Esophagus muscularis mucosa (tissue), 4 donors: ENCODE measurements at regions not wholly inside any gene's neighbourhood (a gene's known extent, or its start where the extent isn't known, plus 50 kb on each side); places are given as distances from the start of the nearest gene placed in this dataset.

Experiments
- EP300 ChIP-seq: sonication (generic); formaldehyde crosslinking; IDR thresholded peaks from one replicate; pipeline ENCODE4 v1.6.1; 2017; ENCODE audit warnings: antibody characterized with exemption
- POLR2AphosphoS5 ChIP-seq, 2 donors: sonication (generic); formaldehyde crosslinking; IDR thresholded peaks; one replicate each; pipeline ENCODE4 v1.6.1; 2017; ENCODE audit warnings: antibody characterized with exemption in 2 of 2
- TF ChIP-seq, protein P1 (sequence below), 3 experiments: fragments of 200-600 bp in 2 of 3; fragments of 450-650 bp in 1 of 3; sonication (generic) in 2 of 3; IDR thresholded peaks; one replicate each; pipeline ENCODE4 v1.5.1; 2017 to 2019; ENCODE audit warnings: antibody characterized with exemption in 3 of 3, mild to moderate bottlenecking in 2 of 3, moderate library complexity in 1 of 3

DNA sequence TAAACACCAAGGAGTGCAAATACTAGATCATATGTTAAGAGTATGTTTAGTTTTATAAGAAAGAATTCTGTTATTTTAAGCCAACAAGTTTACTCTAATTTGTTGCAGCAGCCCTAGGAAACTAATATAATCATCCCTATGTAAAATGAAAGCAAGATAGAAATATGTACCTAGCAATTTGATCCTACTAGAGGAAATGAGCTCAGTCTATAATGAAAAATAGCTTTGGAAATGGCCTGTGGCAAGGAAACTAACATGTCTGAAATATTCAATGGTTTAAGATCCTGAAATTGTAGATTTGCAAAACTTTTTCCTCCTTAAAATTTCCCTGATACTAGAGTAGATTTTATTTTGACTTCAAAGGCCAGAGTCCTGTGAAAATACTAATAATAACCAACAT is 112.7 kb upstream of the SLC5A12 start:
- TF ChIP-seq, protein P1, sequence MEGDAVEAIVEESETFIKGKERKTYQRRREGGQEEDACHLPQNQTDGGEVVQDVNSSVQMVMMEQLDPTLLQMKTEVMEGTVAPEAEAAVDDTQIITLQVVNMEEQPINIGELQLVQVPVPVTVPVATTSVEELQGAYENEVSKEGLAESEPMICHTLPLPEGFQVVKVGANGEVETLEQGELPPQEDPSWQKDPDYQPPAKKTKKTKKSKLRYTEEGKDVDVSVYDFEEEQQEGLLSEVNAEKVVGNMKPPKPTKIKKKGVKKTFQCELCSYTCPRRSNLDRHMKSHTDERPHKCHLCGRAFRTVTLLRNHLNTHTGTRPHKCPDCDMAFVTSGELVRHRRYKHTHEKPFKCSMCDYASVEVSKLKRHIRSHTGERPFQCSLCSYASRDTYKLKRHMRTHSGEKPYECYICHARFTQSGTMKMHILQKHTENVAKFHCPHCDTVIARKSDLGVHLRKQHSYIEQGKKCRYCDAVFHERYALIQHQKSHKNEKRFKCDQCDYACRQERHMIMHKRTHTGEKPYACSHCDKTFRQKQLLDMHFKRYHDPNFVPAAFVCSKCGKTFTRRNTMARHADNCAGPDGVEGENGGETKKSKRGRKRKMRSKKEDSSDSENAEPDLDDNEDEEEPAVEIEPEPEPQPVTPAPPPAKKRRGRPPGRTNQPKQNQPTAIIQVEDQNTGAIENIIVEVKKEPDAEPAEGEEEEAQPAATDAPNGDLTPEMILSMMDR (IDR thresholded peaks at IDR 0.05) = no peak
- TF ChIP-seq POLR2AphosphoS5 (IDR thresholded peaks at IDR 0.05) = no peak
- TF ChIP-seq EP300 = no peak
